Activated CD4-positive, alpha-beta T cell treated with anti-CD3 and anti-CD28 coated beads, Interleukin-2, amount 10 ng/mL, durations not matched to agents 24 days and 14 days (primary cell): ENCODE measurements at regions not wholly inside any gene's neighbourhood (a gene's known extent, or its start where the extent isn't known, plus 50 kb on each side); places are given as distances from the start of the nearest gene placed in this dataset.

Source experiments
- DNase-seq: peaks from one replicate; pipeline ENCODE4 v3.0.0; 2022
- H3K27ac Mint-ChIP-seq: one replicate; pipeline ENCODE4 v1.8.0; 2022; ENCODE audit warnings: mild to moderate bottlenecking, mixed read lengths
- H3K27me3 Mint-ChIP-seq: one replicate; pipeline ENCODE4 v1.8.0; 2022; ENCODE audit warnings: mixed read lengths
- H3K36me3 Mint-ChIP-seq: one replicate; pipeline ENCODE4 v1.8.0; 2022; ENCODE audit warnings: low read depth, mild to moderate bottlenecking, mixed read lengths
- H3K4me1 Mint-ChIP-seq: one replicate; pipeline ENCODE4 v1.8.0; 2021; ENCODE audit warnings: mixed read lengths
- H3K4me3 Mint-ChIP-seq: one replicate; pipeline ENCODE4 v1.8.0; 2022; ENCODE audit warnings: mild to moderate bottlenecking, moderate library complexity, mixed read lengths
- H3K9me3 Mint-ChIP-seq: one replicate; pipeline ENCODE4 v1.8.0; 2021; ENCODE audit warnings: mixed read lengths
- intact Hi-C: fragments of 100-400 bp; cut with micrococcal nuclease; formaldehyde crosslinking; loops from one replicate; pipeline ENCODE4 v1.15.1; 2023

GRCh38 chr2:18849841-18850578, 260.6 kb upstream of the NT5C1B start:
- Mint-ChIP-seq H3K4me3 (no peak overlapping the region), H3K27ac (no peak overlapping the region), H3K4me1 (no peaks in the 10 kb centered on the region), H3K36me3 (no peaks in the 10 kb centered on the region), H3K27me3 (no peaks in the 10 kb centered on the region), H3K9me3 (no peaks in the 10 kb centered on the region)
- intact Hi-C loops = no loop called here
- no peak for DNase-seq

- no peaks in the 10 kb centered on the region for H3K9me3 Mint-ChIP-seq
- H3K27me3 Mint-ChIP-seq = no peaks in the 10 kb centered on the region
- no peak overlapping the region for H3K27ac Mint-ChIP-seq
- intact Hi-C loops = no loop called here
- no peaks in the 10 kb centered on the region for H3K4me1 Mint-ChIP-seq
- no peaks in the 10 kb centered on the region for H3K36me3 Mint-ChIP-seq
- no peak for DNase-seq
- H3K4me3 Mint-ChIP-seq = no peak overlapping the region
Measured at GRCh38 chr2:18848646-18849045, 259.3 kb upstream of the NT5C1B start.

- H3K36me3 Mint-ChIP-seq = no peaks in the 10 kb centered on the region
- no peaks in the 10 kb centered on the region for H3K27me3 Mint-ChIP-seq
- H3K27ac Mint-ChIP-seq = no peak overlapping the region
- no peak overlapping the region for H3K4me3 Mint-ChIP-seq
- DNase-seq = no peak
- no peaks in the 10 kb centered on the region for H3K4me1 Mint-ChIP-seq
- H3K9me3 Mint-ChIP-seq = no peaks in the 10 kb centered on the region
- intact Hi-C loops = no loop called here
Measured at GRCh38 chr2:18845854-18846445, 256.6 kb upstream of the NT5C1B start.

- no peaks in the 10 kb centered on the region for H3K4me1 Mint-ChIP-seq
- no peaks in the 10 kb centered on the region for H3K36me3 Mint-ChIP-seq
- intact Hi-C loops = no loop called here
- H3K4me3 Mint-ChIP-seq = no peak overlapping the region
- H3K9me3 Mint-ChIP-seq = no peaks in the 10 kb centered on the region
- H3K27ac Mint-ChIP-seq = no peak overlapping the region
- H3K27me3 Mint-ChIP-seq = no peaks in the 10 kb centered on the region
- DNase-seq = no peak
Measured at GRCh38 chr2:18842836-18843235, 253.5 kb upstream of the NT5C1B start.

GRCh38 chr2:18841248-18842150, 252.1 kb upstream of the NT5C1B start:
- no peaks in the 10 kb centered on the region for H3K9me3 Mint-ChIP-seq
- no peak for DNase-seq
- H3K27ac Mint-ChIP-seq = no peak overlapping the region
- intact Hi-C loops = no loop called here
- no peaks in the 10 kb centered on the region for H3K36me3 Mint-ChIP-seq
- no peaks in the 10 kb centered on the region for H3K27me3 Mint-ChIP-seq
- H3K4me1 Mint-ChIP-seq = no peaks in the 10 kb centered on the region
- H3K4me3 Mint-ChIP-seq = no peak overlapping the region

GRCh38 chr2:18837240-18837639, 247.9 kb upstream of the NT5C1B start:
- no peak overlapping the region for H3K4me3 Mint-ChIP-seq
- H3K27me3 Mint-ChIP-seq = no peaks in the 10 kb centered on the region
- intact Hi-C loops = no loop called here
- H3K36me3 Mint-ChIP-seq = no peaks in the 10 kb centered on the region
- H3K9me3 Mint-ChIP-seq = no peaks in the 10 kb centered on the region
- DNase-seq = no peak
- H3K4me1 Mint-ChIP-seq = no peaks in the 10 kb centered on the region
- no peak overlapping the region for H3K27ac Mint-ChIP-seq

GRCh38 chr2:18836436-18836835, 247.1 kb upstream of the NT5C1B start:
- Mint-ChIP-seq H3K36me3 (no peaks in the 10 kb centered on the region), H3K9me3 (no peaks in the 10 kb centered on the region), H3K27me3 (no peaks in the 10 kb centered on the region), H3K4me1 (no peaks in the 10 kb centered on the region), H3K27ac (no peak overlapping the region), H3K4me3 (no peak overlapping the region)
- intact Hi-C loops = no loop called here
- DNase-seq = no peak

- Mint-ChIP-seq H3K36me3 (no peaks in the 10 kb centered on the region), H3K4me1 (no peaks in the 10 kb centered on the region), H3K27me3 (no peaks in the 10 kb centered on the region), H3K9me3 (no peaks in the 10 kb centered on the region), H3K27ac (no peak overlapping the region), H3K4me3 (no peak overlapping the region)
- intact Hi-C loops = no loop called here
- no peak for DNase-seq
Measured at GRCh38 chr2:18835787-18836186, 246.4 kb upstream of the NT5C1B start.

- DNase-seq = no peak
- no peaks in the 10 kb centered on the region for H3K27me3 Mint-ChIP-seq
- no peaks in the 10 kb centered on the region for H3K4me1 Mint-ChIP-seq
- no peaks in the 10 kb centered on the region for H3K9me3 Mint-ChIP-seq
- no peaks in the 10 kb centered on the region for H3K36me3 Mint-ChIP-seq
- intact Hi-C loops = no loop called here
- H3K4me3 Mint-ChIP-seq = no peak overlapping the region
- no peak overlapping the region for H3K27ac Mint-ChIP-seq
Measured at GRCh38 chr2:18834341-18834740, 245.0 kb upstream of the NT5C1B start.

- no peaks in the 10 kb centered on the region for H3K36me3 Mint-ChIP-seq
- no peak for DNase-seq
- intact Hi-C loops = no loop called here
- H3K27me3 Mint-ChIP-seq = no peaks in the 10 kb centered on the region
- no peaks in the 10 kb centered on the region for H3K4me1 Mint-ChIP-seq
- H3K27ac Mint-ChIP-seq = no peak overlapping the region
- no peaks in the 10 kb centered on the region for H3K9me3 Mint-ChIP-seq
- H3K4me3 Mint-ChIP-seq = no peak overlapping the region
Measured at GRCh38 chr2:18833941-18834340, 244.6 kb upstream of the NT5C1B start.

- H3K4me1 Mint-ChIP-seq = no peaks in the 10 kb centered on the region
- DNase-seq = no peak
- H3K36me3 Mint-ChIP-seq = no peaks in the 10 kb centered on the region
- no peaks in the 10 kb centered on the region for H3K9me3 Mint-ChIP-seq
- no peak overlapping the region for H3K27ac Mint-ChIP-seq
- intact Hi-C loops = no loop called here
- H3K27me3 Mint-ChIP-seq = no peaks in the 10 kb centered on the region
- no peak overlapping the region for H3K4me3 Mint-ChIP-seq
Measured at GRCh38 chr2:18831916-18832510, 242.6 kb upstream of the NT5C1B start.

- Mint-ChIP-seq H3K4me3 (no peak overlapping the region), H3K27me3 (no peaks in the 10 kb centered on the region), H3K27ac (no peak overlapping the region), H3K36me3 (no peaks in the 10 kb centered on the region), H3K9me3 (no peaks in the 10 kb centered on the region), H3K4me1 (no peaks in the 10 kb centered on the region)
- intact Hi-C loops = no loop called here
- no peak for DNase-seq
Measured at GRCh38 chr2:18830962-18831361, 241.6 kb upstream of the NT5C1B start.

- Mint-ChIP-seq H3K27me3 (no peaks in the 10 kb centered on the region), H3K4me1 (no peaks in the 10 kb centered on the region), H3K27ac (no peak overlapping the region), H3K4me3 (no peak overlapping the region), H3K9me3 (no peaks in the 10 kb centered on the region), H3K36me3 (no peaks in the 10 kb centered on the region)
- DNase-seq = no peak
- intact Hi-C loops = no loop called here
Measured at GRCh38 chr2:18829976-18830375, 240.6 kb upstream of the NT5C1B start.
